ENCODE measurements at regions not wholly inside any gene's neighbourhood (a gene's known extent, or its start where the extent isn't known, plus 50 kb on each side); places are given as distances from the start of the nearest gene placed in this dataset.

DNA sequence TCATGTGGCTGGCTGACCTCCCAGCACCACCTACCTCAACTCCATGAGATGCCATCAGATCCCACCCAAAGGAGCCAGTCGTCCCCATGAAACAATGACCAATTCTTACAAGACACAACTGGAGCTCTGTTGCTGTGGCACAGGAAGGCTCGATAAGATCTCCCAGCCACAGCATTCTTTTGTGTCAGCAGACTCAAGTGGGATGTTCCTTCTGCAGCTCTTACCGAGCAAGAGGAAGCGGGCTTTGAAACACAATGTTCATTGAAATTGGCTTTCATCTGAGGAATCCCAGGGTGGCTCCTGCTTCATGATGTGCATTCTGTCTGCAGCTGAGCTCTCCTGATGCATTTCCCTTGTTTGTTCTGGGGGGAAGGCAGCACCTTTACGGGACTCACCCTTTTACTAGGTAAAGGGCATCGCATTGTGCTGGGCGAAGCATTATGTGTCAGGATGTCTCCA, 222.0 kb upstream of the SGK1 start:
- TF ChIP-seq ZNF398 (CRISPR knock-in tag; IDR thresholded peaks at IDR 0.05) (no peak), ZBTB17 (CRISPR knock-in tag; IDR thresholded peaks at IDR 0.05) (no peak), ZZZ3 (IDR thresholded peaks at IDR 0.05) (no peak), ZNF253 (CRISPR knock-in tag; conservative IDR thresholded peaks at IDR 0.05) (no peak), RAD51 (IDR thresholded peaks at IDR 0.05; ENCODE audit: borderline replicate concordance, low read depth) (no peak), ZC3H4 (CRISPR knock-in tag; IDR thresholded peaks at IDR 0.05; ENCODE audit: borderline replicate concordance) (no peak), ZNF668 (CRISPR knock-in tag; IDR thresholded peaks at IDR 0.05) (no peak), NBN (IDR thresholded peaks at IDR 0.05; ENCODE audit: low read depth) (no peak)
- TF ChIP-seq, protein P1, sequence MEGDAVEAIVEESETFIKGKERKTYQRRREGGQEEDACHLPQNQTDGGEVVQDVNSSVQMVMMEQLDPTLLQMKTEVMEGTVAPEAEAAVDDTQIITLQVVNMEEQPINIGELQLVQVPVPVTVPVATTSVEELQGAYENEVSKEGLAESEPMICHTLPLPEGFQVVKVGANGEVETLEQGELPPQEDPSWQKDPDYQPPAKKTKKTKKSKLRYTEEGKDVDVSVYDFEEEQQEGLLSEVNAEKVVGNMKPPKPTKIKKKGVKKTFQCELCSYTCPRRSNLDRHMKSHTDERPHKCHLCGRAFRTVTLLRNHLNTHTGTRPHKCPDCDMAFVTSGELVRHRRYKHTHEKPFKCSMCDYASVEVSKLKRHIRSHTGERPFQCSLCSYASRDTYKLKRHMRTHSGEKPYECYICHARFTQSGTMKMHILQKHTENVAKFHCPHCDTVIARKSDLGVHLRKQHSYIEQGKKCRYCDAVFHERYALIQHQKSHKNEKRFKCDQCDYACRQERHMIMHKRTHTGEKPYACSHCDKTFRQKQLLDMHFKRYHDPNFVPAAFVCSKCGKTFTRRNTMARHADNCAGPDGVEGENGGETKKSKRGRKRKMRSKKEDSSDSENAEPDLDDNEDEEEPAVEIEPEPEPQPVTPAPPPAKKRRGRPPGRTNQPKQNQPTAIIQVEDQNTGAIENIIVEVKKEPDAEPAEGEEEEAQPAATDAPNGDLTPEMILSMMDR (IDR thresholded peaks at IDR 0.05 in 2 of 3, conservative IDR thresholded peaks at IDR 0.05 in 1 of 3; ENCODE audit: insufficient read depth in 2 of 3, low read depth in 1 of 3, low read length in 3 of 3): no peak
